ENCODE measurements at regions not wholly inside any gene's neighbourhood (a gene's known extent, or its start where the extent isn't known, plus 50 kb on each side); places are given as distances from the start of the nearest gene placed in this dataset.

- TF ChIP-seq CTCF (IDR thresholded peaks at IDR 0.05) (no peak), POLR2AphosphoS5 (IDR thresholded peaks at IDR 0.05; ENCODE audit: insufficient read depth in 1 of 2, low read depth in 1 of 2) (no peak)
Measured at GRCh38 chr1:87521452-87521851, 192.8 kb downstream of the LMO4 start.
